ENCODE measurements at regions not wholly inside any gene's neighbourhood (a gene's known extent, or its start where the extent isn't known, plus 50 kb on each side); places are given as distances from the start of the nearest gene placed in this dataset.

GRCh38 chr4:64588507-64588906 lies 179.3 kb upstream of the TECRL start:
- H3K27ac ChIP-seq, result no peak overlapping the region
- TF ChIP-seq ZFX (IDR thresholded peaks at IDR 0.05) (no peak), CTCF (conservative IDR thresholded peaks at IDR 0.05) (no peak)

GRCh38 chr4:64584981-64585557 lies 175.8 kb upstream of the TECRL start:
- TF ChIP-seq ZFX (IDR thresholded peaks at IDR 0.05) (no peak), CTCF (conservative IDR thresholded peaks at IDR 0.05) (peak; percentile 67)
- no peak overlapping the region for H3K27ac ChIP-seq

- TF ChIP-seq ZFX (IDR thresholded peaks at IDR 0.05), result no peak
- no peak for TF ChIP-seq CTCF (conservative IDR thresholded peaks at IDR 0.05)
- H3K27ac ChIP-seq, result no peak overlapping the region
These were observed 174.9 kb upstream of the TECRL start for GRCh38 chr4:64584125-64584524.

GRCh38 chr4:64582492-64582891 lies 173.2 kb upstream of the TECRL start:
- no peak overlapping the region for H3K27ac ChIP-seq
- TF ChIP-seq CTCF (conservative IDR thresholded peaks at IDR 0.05) (no peak), ZFX (IDR thresholded peaks at IDR 0.05) (no peak)

GRCh38 chr4:64581422-64581821 lies 172.2 kb upstream of the TECRL start:
- no peak overlapping the region for H3K27ac ChIP-seq
- TF ChIP-seq CTCF (conservative IDR thresholded peaks at IDR 0.05), result no peak
- no peak for TF ChIP-seq ZFX (IDR thresholded peaks at IDR 0.05)

GRCh38 chr4:64564126-64564525 lies 154.9 kb upstream of the TECRL start:
- no peak overlapping the region for H3K27ac ChIP-seq

GRCh38 chr4:64559571-64559970 lies 150.3 kb upstream of the TECRL start:
- TF ChIP-seq ZFX (IDR thresholded peaks at IDR 0.05) (no peak), CTCF (conservative IDR thresholded peaks at IDR 0.05) (no peak)
- H3K27ac ChIP-seq, result no peak overlapping the region

More at GRCh38 chr4:64564126-64564525, 154.9 kb upstream of the TECRL start:
- no peak for TF ChIP-seq ZFX (IDR thresholded peaks at IDR 0.05)
- no peak for TF ChIP-seq CTCF (conservative IDR thresholded peaks at IDR 0.05)
